Stimulated activated CD4-positive, alpha-beta T cell treated with anti-CD3 and anti-CD28 coated beads, TNF-alpha, amount 100 ng/mL, for 48 hours (primary cell): ENCODE measurements at regions not wholly inside any gene's neighbourhood (a gene's known extent, or its start where the extent isn't known, plus 50 kb on each side); places are given as distances from the start of the nearest gene placed in this dataset.
A peak's percentile ranks its signal among the peaks of the same experiment; 100 is the strongest.
"Not testable (repeated sequence)": the region's sequence is repeated elsewhere in the genome, so short reads cannot be mapped to it uniquely, and the experiment has no call there.

ENCODE experiments used
- DNase-seq, 3 donors: peaks; one replicate each; pipeline ENCODE4 v3.0.0-alpha.2; 2020; ENCODE audit warnings: low read depth in 3 of 3

DNA sequence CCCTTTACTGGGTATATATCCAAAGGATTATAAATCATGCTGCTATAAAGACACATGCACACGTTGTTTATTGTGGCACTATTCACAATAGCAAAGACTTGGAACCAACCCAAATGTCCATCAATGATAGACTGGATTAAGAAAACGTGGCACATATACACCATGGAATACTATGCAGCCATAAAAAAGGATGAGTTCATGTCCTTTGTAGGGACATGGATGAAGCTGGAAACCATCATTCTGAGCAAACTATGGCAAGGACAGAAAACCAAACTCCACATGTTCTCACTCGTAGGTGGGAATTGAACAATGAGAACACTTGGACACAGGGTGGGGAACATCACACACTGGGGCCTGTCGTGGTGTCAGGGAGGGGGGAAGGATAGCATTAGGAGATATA lies 59.2 kb downstream of the CXorf49B start:
- DNase-seq: not testable (repeated sequence)

DNA sequence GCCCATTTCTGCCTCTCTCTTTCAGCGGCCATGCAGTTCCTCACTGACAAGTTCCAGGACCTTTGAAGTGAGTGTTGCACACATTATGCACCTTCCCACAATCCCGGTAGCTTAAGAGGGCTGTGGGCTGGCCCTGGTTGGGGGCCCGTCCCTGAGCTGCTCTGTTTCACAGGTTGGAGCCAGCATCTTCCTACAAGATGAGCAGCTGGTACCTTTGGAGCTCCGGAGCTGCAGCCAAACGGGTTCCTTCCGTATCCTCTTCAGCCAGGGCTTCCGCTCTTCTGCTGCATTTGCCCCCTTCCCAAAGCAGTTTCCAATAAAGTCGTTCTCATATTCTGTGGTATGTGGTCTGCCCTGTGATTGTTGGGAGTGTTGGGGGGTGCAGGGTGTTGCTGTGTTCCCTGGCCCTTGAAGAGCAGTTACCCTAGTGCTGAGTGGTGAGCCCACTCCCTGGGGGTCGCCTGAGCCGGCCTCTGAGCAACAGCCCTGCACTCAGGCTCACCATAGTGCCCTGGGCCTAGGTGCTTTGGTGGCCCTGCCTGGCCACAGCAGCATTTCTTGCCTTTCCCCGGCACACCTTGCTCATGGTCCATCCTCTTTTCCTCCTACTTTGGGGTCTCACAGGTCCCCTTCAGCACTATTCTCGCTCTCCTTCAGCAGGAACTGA lies 60.4 kb downstream of the CXorf49B start:
- DNase-seq: no peak

DNA sequence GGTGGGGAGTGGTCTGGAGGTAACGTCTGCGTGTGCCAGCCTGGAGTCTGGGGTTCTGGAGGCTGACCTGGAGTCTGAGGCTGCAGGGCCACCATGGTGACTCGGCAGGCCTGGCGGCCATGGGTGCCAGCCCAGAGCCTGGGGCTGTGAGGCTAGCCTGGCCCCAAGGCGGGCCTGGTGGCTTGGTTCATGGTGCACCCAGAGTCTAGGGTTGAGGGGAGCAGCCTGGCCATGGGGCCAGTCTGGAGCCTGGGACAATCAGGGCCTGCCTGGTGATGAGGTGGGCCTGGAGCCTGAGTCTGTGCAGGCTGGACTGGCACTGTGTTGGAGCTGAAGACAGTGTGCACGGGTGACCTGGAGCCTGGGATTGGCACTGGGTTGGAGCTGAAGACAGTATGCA lies 64.9 kb downstream of the CXorf49B start:
- DNase-seq: no peak

DNA sequence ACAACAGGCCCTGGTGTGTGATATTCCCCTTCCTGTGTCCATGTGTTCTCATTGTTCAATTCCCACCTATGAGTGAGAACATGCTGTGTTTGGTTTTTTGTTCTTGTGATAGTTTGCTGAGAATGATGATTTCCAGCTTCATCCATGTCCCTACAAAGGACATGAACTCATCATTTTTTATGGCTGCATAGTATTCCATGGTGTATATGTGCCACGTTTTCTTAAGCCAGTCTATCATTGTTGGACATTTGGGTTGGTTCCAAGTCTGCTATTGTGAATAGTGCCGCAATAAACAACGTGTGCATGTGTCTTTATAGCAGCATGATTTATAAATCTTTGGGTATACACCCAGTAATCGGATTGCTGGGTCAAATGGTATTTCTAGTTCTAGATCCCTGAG lies 72.6 kb upstream of the NHSL2 start:
- not testable (repeated sequence) for DNase-seq

DNA sequence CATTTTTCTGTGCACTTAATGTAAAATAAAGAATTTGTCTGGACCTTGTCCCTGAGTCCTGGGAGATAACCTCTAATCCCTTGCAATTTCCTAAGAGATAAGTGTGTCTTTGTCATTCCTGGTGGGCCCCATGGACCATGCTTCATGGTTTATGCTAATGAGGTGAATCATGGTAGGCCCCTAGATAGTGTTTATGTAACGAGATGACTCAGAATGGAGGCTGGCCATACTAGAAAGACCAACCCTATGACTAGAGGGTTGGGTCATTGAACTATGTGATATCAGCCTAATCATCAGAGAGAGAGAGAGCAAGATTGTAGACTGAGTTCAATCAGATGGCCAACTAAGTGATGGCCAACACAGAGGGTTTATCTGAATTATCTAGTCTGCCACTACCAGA lies 64.2 kb upstream of the NHSL2 start:
- DNase-seq: no peak

DNA sequence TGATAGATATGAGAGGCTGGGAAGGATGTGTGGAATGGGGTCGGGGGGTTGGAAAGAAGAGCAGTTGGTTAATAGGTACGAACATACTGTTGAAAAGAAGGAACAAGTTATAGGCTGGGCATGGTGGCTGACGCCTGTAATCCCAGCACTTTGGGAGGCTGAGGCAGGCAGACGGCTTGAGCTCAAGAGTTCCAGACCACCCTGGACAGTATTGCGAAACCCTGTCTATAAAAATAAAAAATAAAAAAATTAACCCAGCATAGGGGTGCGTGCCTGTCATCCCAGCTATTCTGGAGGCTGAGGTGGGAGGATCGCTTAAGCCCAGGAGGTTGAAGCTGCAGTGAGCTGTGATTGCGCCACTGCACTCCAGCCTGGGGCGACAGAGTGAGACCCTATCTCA lies 58.5 kb upstream of the NHSL2 start:
- DNase-seq: no peak

DNA sequence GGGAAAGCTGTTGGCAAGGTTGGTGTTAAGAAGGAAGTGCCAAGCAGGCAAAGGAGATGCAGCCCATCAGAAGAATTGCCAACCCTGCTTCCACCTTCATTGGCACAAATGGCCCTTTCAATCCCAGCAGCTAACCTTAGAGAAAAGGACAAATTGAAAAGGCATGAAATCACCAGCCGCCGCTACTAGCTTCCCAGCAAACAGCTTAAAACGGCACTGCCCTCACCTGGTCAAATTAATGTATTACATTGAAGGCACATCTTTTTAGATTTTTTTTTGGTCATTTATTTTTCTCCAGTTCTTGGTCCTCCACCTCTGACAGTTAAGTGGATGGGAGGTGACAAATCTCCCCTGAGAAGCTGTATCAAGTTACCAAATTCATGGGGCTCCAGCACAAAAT lies 51.0 kb upstream of the NHSL2 start:
- DNase-seq: peak in 1 of 3 donors; percentile 34
